Heart left ventricle (tissue), 16 donors: ENCODE measurements at regions not wholly inside any gene's neighbourhood (a gene's known extent, or its start where the extent isn't known, plus 50 kb on each side); places are given as distances from the start of the nearest gene placed in this dataset.
A peak's percentile ranks its signal among the peaks of the same experiment; 100 is the strongest.
"Not testable (repeated sequence)": the region's sequence is repeated elsewhere in the genome, so short reads cannot be mapped to it uniquely, and the experiment has no call there.

Source experiments
- ATAC-seq, 4 donors: fragments of 200-7000 bp; cut with Tn5 transposase; one replicate each; pipeline ENCODE4 v1.9.1; 2020 to 2022; ENCODE audit warnings: moderate library complexity in 4 of 4, mild to moderate bottlenecking in 3 of 4, moderate number of reproducible peaks in 1 of 4
- DNase-seq, 5 donors: peaks; one replicate each; pipeline ENCODE4 v3.0.0-alpha.2; 2020
- H3K27ac ChIP-seq, 12 donors: fragments of 200-600 bp; sonication (generic) in 4 of 12; one replicate each; pipeline versions ENCODE4 v1.5.0 to v1.8.0; 2016 to 2022; ENCODE audit warnings: mild to moderate bottlenecking in 2 of 12
- H3K27me3 ChIP-seq, 9 donors: fragments of 200-600 bp; sonication (generic) in 2 of 9; one replicate each; pipeline versions ENCODE4 v1.5.1 to v1.8.0; 2016 to 2022; ENCODE audit warnings: mild to moderate bottlenecking in 3 of 9
- H3K36me3 ChIP-seq, 9 donors: fragments of 200-600 bp; sonication (generic) in 2 of 9; one replicate each; pipeline versions ENCODE4 v1.5.0 to v1.8.0; 2018 to 2022; ENCODE audit warnings: mild to moderate bottlenecking in 2 of 9
- H3K4me1 ChIP-seq, 12 donors: fragments of 200-600 bp; sonication (generic) in 4 of 12; one replicate each; pipeline versions ENCODE4 v1.5.0 to v1.8.0; 2016 to 2022; ENCODE audit warnings: mild to moderate bottlenecking in 3 of 12
- H3K4me3 ChIP-seq, 12 donors: fragments of 200-600 bp; sonication (generic) in 4 of 12; one replicate each; pipeline versions ENCODE4 v1.5.0 to v1.8.0; 2017 to 2022; ENCODE audit warnings: mild to moderate bottlenecking in 9 of 12, moderate library complexity in 4 of 12
- H3K9me3 ChIP-seq, 12 donors: fragments of 200-600 bp; sonication (generic) in 4 of 12; one replicate each; pipeline versions ENCODE4 v1.5.0 to v1.8.0; 2016 to 2022; ENCODE audit warnings: mild to moderate bottlenecking in 1 of 12
- CTCF ChIP-seq, 12 donors: fragments of 200-600 bp; sonication (generic) in 4 of 12; IDR thresholded peaks; one replicate each; pipeline versions ENCODE4 v1.5.0 to v1.8.0; 2018 to 2022; ENCODE audit warnings: antibody characterized with exemption in 12 of 12, mild to moderate bottlenecking in 5 of 12
- POLR2A ChIP-seq, 2 donors: fragments of 450-650 bp; IDR thresholded peaks; one replicate each; pipeline ENCODE4 v1.6.1; 2017; ENCODE audit warnings: antibody characterized with exemption in 2 of 2, mild to moderate bottlenecking in 2 of 2, moderate library complexity in 2 of 2
- WGBS, 4 donors: extraction: QIAGEN DNeasy Blood & Tissue Kit in 2 of 4; methylation state at CpG; one replicate each; pipeline versions ENCODE4 v1.1.5 to v1.1.7; 2013 to 2018; 5-methylcytosine and 5-hydroxymethylcytosine counted together
- intact Hi-C, 10 donors: fragments of 100-400 bp; cut with DNase I; formaldehyde crosslinking; loops; one replicate each; pipeline versions ENCODE4 v1.11.1 to v1.14.2; 2022
- donor health status: ischemic (EF 13 %, LVEDD 7.1; RV severe dilation, severe dysfunction).
- donor health status: healthy with polysubstance abuse.
- donor health status: DM: no; HTN: yes; CAD: no.
- donor health status: DM: no; HTN: no; CAD: no.
- donor health status: ischemic (EF 25% LVEDD 6.9; RV normal size, moderate dysfunction).
- donor health status: ischemic (EF 25% LVEDD 5.7; RV mildly dilated, moderate dysfunction).
- donor health status: healthy.
- donor health status: DM: yes; HTN: yes; CAD: no.
- donor health status: ischemic (EF 35%, LVEDD 5.7; RV mildly dilated, moderate dysfunction).
- donor health status: nonischemic (EF 11% LVEDD 7.7; RV severe dilation, severe dysfunction).
- donor health status: DM: yes; HTN: yes; CAD: no.
- donor health status: PGD.
- donor health status: ischemic (EF 29% LVEDD 5.4; RV normal size, mild dysfunction).
- donor health status: nonischemic (EF 23%, LVEDD 6.1; RV moderate dilation, normal function).

- no peak for TF ChIP-seq POLR2A (IDR thresholded peaks at IDR 0.05)
- no peak for TF ChIP-seq CTCF (IDR thresholded peaks at IDR 0.05)
- Histone ChIP-seq H3K27ac (no peak overlapping the region), H3K36me3 (no peaks in the 10 kb centered on the region), H3K9me3 (peaks cover 0 to 7% (median 0%) of the 10 kb centered on the region in 12 donors), H3K4me3 (no peak overlapping the region), H3K4me1 (no peaks in the 10 kb centered on the region), H3K27me3 (no peaks in the 10 kb centered on the region)
- intact Hi-C loops: no loop called here
- WGBS, 4 donors: 87 to 94% (median 89%) methylated on average over 3 of the region's 3 CpGs
- DNase-seq (no peak), ATAC-seq (no peak)
Measured at GRCh38 chr2:183542606-183543005, 418.4 kb downstream of the NUP35 start.

- WGBS, 4 donors: 81 to 88% (median 86%) methylated on average over 4 to 5 of the region's 5 CpGs
- H3K36me3 ChIP-seq: no peaks in the 10 kb centered on the region
- ATAC-seq (no peak), DNase-seq (no peak)
- no peaks in the 10 kb centered on the region for H3K4me1 ChIP-seq
- peaks cover 0 to 7% (median 0%) of the 10 kb centered on the region in 12 donors for H3K9me3 ChIP-seq
- no peaks in the 10 kb centered on the region for H3K27me3 ChIP-seq
- no peak for TF ChIP-seq CTCF (IDR thresholded peaks at IDR 0.05)
- H3K27ac ChIP-seq: no peak overlapping the region
- intact Hi-C loops: no loop called here
- H3K4me3 ChIP-seq: no peak overlapping the region
Measured at GRCh38 chr2:183543222-183543621, 419.0 kb downstream of the NUP35 start.

GRCh38 chr2:183543731-183544130, 419.5 kb downstream of the NUP35 start:
- DNase-seq (no peak), ATAC-seq (no peak)
- intact Hi-C loops: no loop called here
- Histone ChIP-seq H3K36me3 (no peaks in the 10 kb centered on the region), H3K27ac (no peak overlapping the region), H3K27me3 (no peaks in the 10 kb centered on the region), H3K9me3 (peaks cover 0 to 7% (median 0%) of the 10 kb centered on the region in 12 donors), H3K4me1 (no peaks in the 10 kb centered on the region), H3K4me3 (no peak overlapping the region)
- 59 to 73% (median 63%) methylated on average over 3 to 7 of the region's 7 CpGs for WGBS, 4 donors
- TF ChIP-seq POLR2A (IDR thresholded peaks at IDR 0.05): no peak
- TF ChIP-seq CTCF (IDR thresholded peaks at IDR 0.05): no peak

GRCh38 chr2:183546560-183547350, 422.5 kb downstream of the NUP35 start:
- H3K4me3 ChIP-seq, H3K27me3 ChIP-seq, H3K36me3 ChIP-seq, H3K4me1 ChIP-seq, intact Hi-C loops, H3K27ac ChIP-seq, ATAC-seq: not testable (repeated sequence)
- WGBS, 4 donors: 83 to 87% (median 85%) methylated on average over 14 to 21 of the region's 21 CpGs
- DNase-seq: peak in 1 of 5 donors; percentile 21
- H3K9me3 ChIP-seq: peaks cover 0 to 17% (median 2%) of the 10 kb centered on the region in 12 donors

- H3K36me3 ChIP-seq: no peaks in the 10 kb centered on the region
- peaks cover 0 to 14% (median 0%) of the 10 kb centered on the region in 12 donors for H3K9me3 ChIP-seq
- H3K27me3 ChIP-seq: no peaks in the 10 kb centered on the region
- H3K27ac ChIP-seq: no peak overlapping the region
- 60 to 70% (median 66%) methylated on average over 4 of the region's 4 CpGs for WGBS, 4 donors
- intact Hi-C loops: no loop called here
- no peaks in the 10 kb centered on the region for H3K4me1 ChIP-seq
- no peak for TF ChIP-seq POLR2A (IDR thresholded peaks at IDR 0.05)
- no peak for TF ChIP-seq CTCF (IDR thresholded peaks at IDR 0.05)
- ATAC-seq: no peak
- H3K4me3 ChIP-seq: no peak overlapping the region
- DNase-seq: no peak
Measured at GRCh38 chr2:183552716-183553115, 428.5 kb downstream of the NUP35 start.
